HCT116 (cell line): ENCODE measurements at regions not wholly inside any gene's neighbourhood (a gene's known extent, or its start where the extent isn't known, plus 50 kb on each side); places are given as distances from the start of the nearest gene placed in this dataset.

ENCODE experiments used
- ATAC-seq: fragments of 200-7000 bp; cut with Tn5 transposase; 2 replicates; pipeline ENCODE4 v1.9.1; 2020; ENCODE audit warnings: mild to moderate bottlenecking, moderate library complexity
- BruUV-seq: library from RNA; stranded (reverse); fragments of 400-500 nt; replicated peaks from 2 replicates; lab custom pipeline; 2021; lab: Mats Ljungman, UMichigan
- CTCF ChIA-PET: fragments of 300-600 bp; sonication (Branson Sonifier 250); formaldehyde crosslinking; loops from one replicate; lab custom pipeline; 2021; ENCODE audit warnings: antibody characterized with exemption; lab: Charles Lee
- POLR2A ChIA-PET: fragments of 300-600, 350-600 bp; sonication (Branson Sonifier 250); formaldehyde crosslinking; loops from one replicate; lab custom pipeline; 2021; ENCODE audit warnings: antibody characterized with exemption; lab: Charles Lee
- RAD21 ChIA-PET, 2 experiments: fragments of 300-600 bp; sonication (Branson Sonifier 250); formaldehyde crosslinking; loops; one replicate each; lab custom pipeline; 2023; ENCODE audit warnings: low total read pairs in 2 of 2; ENCODE audit not compliant: uncharacterized antibody in 2 of 2, unreplicated experiment in 2 of 2, low non-redundant PET in 1 of 2; lab: Charles Lee
- DNase-seq: peaks from one replicate; pipeline ENCODE4 v3.0.0-alpha.2; 2010; ENCODE audit warnings: low read depth, low spot score
- H2AFZ ChIP-seq: fragments of 200-600 bp; shearing (Covaris generic), sonication (generic); 2 replicates; pipeline ENCODE4 v1.6.1; 2017; ENCODE audit warnings: low read depth, mixed run types, mixed read lengths, antibody characterized with exemption, low read length; ENCODE audit not compliant: poor library complexity, severe bottlenecking
- H3K27ac ChIP-seq: 2 replicates; pipeline ENCODE4 v1.5.1; 2012; ENCODE audit warnings: low read depth, low read length
- H3K27me3 ChIP-seq: fragments of 200-600 bp; sonication (generic); 2 replicates; pipeline ENCODE4 v1.6.1; 2016; ENCODE audit warnings: mixed run types, low read length, mixed read lengths; ENCODE audit not compliant: insufficient read depth
- H3K36me3 ChIP-seq, 2 experiments: fragments of 200-500 bp in 1 of 2; fragments of 200-600 bp in 1 of 2; sonication (Bioruptor generic) in 1 of 2; sonication (generic) in 1 of 2; 2 replicates each; pipeline versions ENCODE4 v1.5.1 to v1.6.1; 2014 to 2016; ENCODE audit warnings: low read length in 2 of 2, inconsistent platforms in 1 of 2, mixed read lengths in 1 of 2, mixed run types in 1 of 2; ENCODE audit not compliant: insufficient read depth in 2 of 2, control insufficient read depth in 1 of 2
- H3K4me1 ChIP-seq, 2 experiments: fragments of 200-600 bp in 1 of 2; sonication (generic) in 1 of 2; 2 replicates each; pipeline versions ENCODE4 v1.5.1 to v1.6.1; 2012 to 2017; ENCODE audit warnings: low read length in 2 of 2, inconsistent platforms in 1 of 2, mild to moderate bottlenecking in 1 of 2, mixed read lengths in 1 of 2, mixed run types in 1 of 2, moderate library complexity in 1 of 2; ENCODE audit not compliant: insufficient read depth in 2 of 2, control insufficient read depth in 1 of 2
- H3K4me2 ChIP-seq: fragments of 200-600 bp; sonication (generic); 2 replicates; pipeline ENCODE4 v1.6.1; 2017; ENCODE audit warnings: mixed run types, low read length, mixed read lengths
- H3K4me3 ChIP-seq, 2 experiments: fragments of 200-600 bp in 1 of 2; sonication (generic) in 1 of 2; replicated peaks in 1 of 2; 2 replicates each; pipeline ENCODE4 v1.5.1; 2011 to 2016; ENCODE audit warnings: low read length in 2 of 2, control low read depth in 1 of 2, low read depth in 1 of 2, mild to moderate bottlenecking in 1 of 2, mixed read lengths in 1 of 2, mixed run types in 1 of 2
- H3K79me2 ChIP-seq: fragments of 200-600 bp; sonication (generic); 2 replicates; pipeline ENCODE4 v1.6.1; 2017; ENCODE audit warnings: mild to moderate bottlenecking, mixed run types, low read length, moderate library complexity, mixed read lengths; ENCODE audit not compliant: insufficient read depth
- H3K9ac ChIP-seq: fragments of 200-600 bp; sonication (generic); 2 replicates; pipeline ENCODE4 v1.6.1; 2016; ENCODE audit warnings: low read length, mixed read lengths
- H3K9me2 ChIP-seq: fragments of 200-600 bp; sonication (generic), shearing (Covaris generic); 2 replicates; pipeline ENCODE4 v1.6.1; 2017; ENCODE audit warnings: mixed run types, mild to moderate bottlenecking, moderate library complexity; ENCODE audit not compliant: insufficient read depth
- H3K9me3 ChIP-seq, 2 experiments: fragments of 200-500 bp in 1 of 2; fragments of 200-600 bp in 1 of 2; sonication (Bioruptor generic) in 1 of 2; sonication (generic) in 1 of 2; 2 replicates each; pipeline ENCODE4 v1.6.1; 2014 to 2017; ENCODE audit warnings: low read length in 2 of 2, mixed read lengths in 2 of 2, inconsistent platforms in 1 of 2, low read depth in 1 of 2, mild to moderate bottlenecking in 1 of 2, mixed run types in 1 of 2, moderate library complexity in 1 of 2; ENCODE audit not compliant: control insufficient read depth in 1 of 2, insufficient read depth in 1 of 2
- H4K20me1 ChIP-seq: fragments of 200-600 bp; sonication (generic), shearing (Covaris generic); 2 replicates; pipeline ENCODE4 v1.6.1; 2017; ENCODE audit warnings: mixed run types, mild to moderate bottlenecking, moderate library complexity; ENCODE audit not compliant: insufficient read depth
- SIN3A ChIP-seq: IDR thresholded peaks from 2 replicates; pipeline ENCODE4 v1.6.1; 2012; ENCODE audit warnings: low read depth
- TCF7L2 ChIP-seq: IDR thresholded peaks from 2 replicates; pipeline ENCODE4 v1.7.0; 2011; ENCODE audit warnings: borderline replicate concordance, inconsistent platforms; ENCODE audit not compliant: insufficient read depth, insufficient read length; ENCODE audit errors: extremely low read depth
- intact Hi-C: fragments of 100-400 bp; cut with micrococcal nuclease; formaldehyde crosslinking; loops from 2 replicates; pipeline ENCODE4 v1.10.0; 2022
- TF ChIP-seq, protein P1 (sequence below): IDR thresholded peaks from 2 replicates; pipeline ENCODE4 v1.6.1; 2011; ENCODE audit warnings: mild to moderate bottlenecking, low read length, moderate library complexity; ENCODE audit not compliant: insufficient replicate concordance; ENCODE audit errors: extremely low read depth

GRCh38 chr9:81314490-81314889 is 374.9 kb downstream of the TLE1 start:
- H3K4me1 ChIP-seq: no peaks in the 10 kb centered on the region
- no peak overlapping the region for H3K4me3 ChIP-seq
- DNase-seq: no peak
- CTCF ChIA-PET: no interaction called here
- H3K27me3 ChIP-seq: no peaks in the 10 kb centered on the region
- intact Hi-C loops: no loop called here
- H3K27ac ChIP-seq: no peak overlapping the region
- RAD21 ChIA-PET: no interaction called here
- no TSS peak for BruUV-seq
- H3K36me3 ChIP-seq: no peaks in the 10 kb centered on the region
- POLR2A ChIA-PET: no interaction called here
- no peaks in the 10 kb centered on the region for H3K79me2 ChIP-seq
- no peak overlapping the region for H2AFZ ChIP-seq
- H4K20me1 ChIP-seq: no peaks in the 10 kb centered on the region
- no peak for TF ChIP-seq TCF7L2
- no peaks in the 10 kb centered on the region; a peak in 1 of 4 replicates for H3K9me3 ChIP-seq
- no peak overlapping the region for H3K9ac ChIP-seq
- H3K4me2 ChIP-seq: no peak overlapping the region
- ATAC-seq: no peak
- no peaks in the 10 kb centered on the region for H3K9me2 ChIP-seq

GRCh38 chr9:81313877-81314276 is 375.5 kb downstream of the TLE1 start:
- H3K36me3 ChIP-seq: no peaks in the 10 kb centered on the region
- H3K27ac ChIP-seq: no peak overlapping the region
- ChIA-PET POLR2A (no interaction called here), RAD21 (no interaction called here), CTCF (no interaction called here)
- no peak for DNase-seq
- BruUV-seq: no TSS peak
- H3K27me3 ChIP-seq: no peaks in the 10 kb centered on the region
- no peak overlapping the region for H3K4me2 ChIP-seq
- no peak overlapping the region for H3K9ac ChIP-seq
- H3K4me3 ChIP-seq: no peak overlapping the region
- no peak overlapping the region for H2AFZ ChIP-seq
- no peaks in the 10 kb centered on the region; a peak in 1 of 4 replicates for H3K9me3 ChIP-seq
- no peaks in the 10 kb centered on the region for H4K20me1 ChIP-seq
- TF ChIP-seq, protein P1, sequence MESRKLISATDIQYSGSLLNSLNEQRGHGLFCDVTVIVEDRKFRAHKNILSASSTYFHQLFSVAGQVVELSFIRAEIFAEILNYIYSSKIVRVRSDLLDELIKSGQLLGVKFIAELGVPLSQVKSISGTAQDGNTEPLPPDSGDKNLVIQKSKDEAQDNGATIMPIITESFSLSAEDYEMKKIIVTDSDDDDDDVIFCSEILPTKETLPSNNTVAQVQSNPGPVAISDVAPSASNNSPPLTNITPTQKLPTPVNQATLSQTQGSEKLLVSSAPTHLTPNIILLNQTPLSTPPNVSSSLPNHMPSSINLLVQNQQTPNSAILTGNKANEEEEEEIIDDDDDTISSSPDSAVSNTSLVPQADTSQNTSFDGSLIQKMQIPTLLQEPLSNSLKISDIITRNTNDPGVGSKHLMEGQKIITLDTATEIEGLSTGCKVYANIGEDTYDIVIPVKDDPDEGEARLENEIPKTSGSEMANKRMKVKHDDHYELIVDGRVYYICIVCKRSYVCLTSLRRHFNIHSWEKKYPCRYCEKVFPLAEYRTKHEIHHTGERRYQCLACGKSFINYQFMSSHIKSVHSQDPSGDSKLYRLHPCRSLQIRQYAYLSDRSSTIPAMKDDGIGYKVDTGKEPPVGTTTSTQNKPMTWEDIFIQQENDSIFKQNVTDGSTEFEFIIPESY: no peak
- TF ChIP-seq SIN3A: no peak
- ATAC-seq: no peak
- H3K4me1 ChIP-seq: no peaks in the 10 kb centered on the region
- intact Hi-C loops: no loop called here
- H3K79me2 ChIP-seq: no peaks in the 10 kb centered on the region
- H3K9me2 ChIP-seq: no peaks in the 10 kb centered on the region
